KBM-7 (cell line): ENCODE measurements at regions not wholly inside any gene's neighbourhood (a gene's known extent, or its start where the extent isn't known, plus 50 kb on each side); places are given as distances from the start of the nearest gene placed in this dataset.

Experiments used
- DNase-seq: peaks from one replicate; pipeline ENCODE4 v3.0.0-alpha.2; 2015
- in situ Hi-C: fragments of 300-500 bp; cut with MboI; formaldehyde crosslinking; loops from 2 replicates; pipeline ENCODE4 v1.14.3; 2020; ENCODE audit warnings: low sequenced_read_pairs, low pct_unique_long_range_greater_than_20kb, mixed read lengths

- no peak for DNase-seq
- in situ Hi-C loops: no loop called here
Observed at GRCh38 chr18:27276886-27277285, 91.8 kb upstream of the CHST9 start.

- DNase-seq: no peak
- in situ Hi-C loops: no loop called here
Observed at GRCh38 chr18:27276479-27276878, 91.4 kb upstream of the CHST9 start.

GRCh38 chr18:27274901-27275300 is 89.8 kb upstream of the CHST9 start:
- in situ Hi-C loops: no loop called here
- no peak for DNase-seq

- in situ Hi-C loops: no loop called here
- DNase-seq: no peak
Observed at GRCh38 chr18:27270508-27270907, 85.4 kb upstream of the CHST9 start.

- in situ Hi-C loops: no loop called here
- DNase-seq: no peak
Observed at GRCh38 chr18:27263369-27263768, 78.3 kb upstream of the CHST9 start.

GRCh38 chr18:27261769-27262549 is 76.9 kb upstream of the CHST9 start:
- DNase-seq: no peak
- in situ Hi-C loops: no loop called here

- in situ Hi-C loops: no loop called here
- no peak for DNase-seq
Observed at GRCh38 chr18:27253571-27253970, 68.5 kb upstream of the CHST9 start.

GRCh38 chr18:27250471-27250870 is 65.4 kb upstream of the CHST9 start:
- no peak for DNase-seq
- in situ Hi-C loops: no loop called here

GRCh38 chr18:27249933-27250332 is 64.8 kb upstream of the CHST9 start:
- DNase-seq: no peak
- in situ Hi-C loops: no loop called here

GRCh38 chr18:27244259-27244658 is 59.2 kb upstream of the CHST9 start:
- no peak for DNase-seq
- in situ Hi-C loops: no loop called here

- in situ Hi-C loops: no loop called here
- no peak for DNase-seq
Observed at GRCh38 chr18:27242392-27243047, 57.4 kb upstream of the CHST9 start.

GRCh38 chr18:27240383-27240782 is 55.3 kb upstream of the CHST9 start:
- no peak for DNase-seq
- in situ Hi-C loops: no loop called here

- in situ Hi-C loops: no loop called here
Observed at GRCh38 chr18:27239669-27240068, 54.6 kb upstream of the CHST9 start.

GRCh38 chr18:27235218-27235870 is 50.2 kb upstream of the CHST9 start:
- in situ Hi-C loops: no loop called here
- DNase-seq: no peak

More at GRCh38 chr18:27239669-27240068, 54.6 kb upstream of the CHST9 start:
- DNase-seq: no peak
